ENCODE measurements at regions not wholly inside any gene's neighbourhood (a gene's known extent, or its start where the extent isn't known, plus 50 kb on each side); places are given as distances from the start of the nearest gene placed in this dataset.
"Not testable (repeated sequence)": the region's sequence is repeated elsewhere in the genome, so short reads cannot be mapped to it uniquely, and the experiment has no call there.

DNA sequence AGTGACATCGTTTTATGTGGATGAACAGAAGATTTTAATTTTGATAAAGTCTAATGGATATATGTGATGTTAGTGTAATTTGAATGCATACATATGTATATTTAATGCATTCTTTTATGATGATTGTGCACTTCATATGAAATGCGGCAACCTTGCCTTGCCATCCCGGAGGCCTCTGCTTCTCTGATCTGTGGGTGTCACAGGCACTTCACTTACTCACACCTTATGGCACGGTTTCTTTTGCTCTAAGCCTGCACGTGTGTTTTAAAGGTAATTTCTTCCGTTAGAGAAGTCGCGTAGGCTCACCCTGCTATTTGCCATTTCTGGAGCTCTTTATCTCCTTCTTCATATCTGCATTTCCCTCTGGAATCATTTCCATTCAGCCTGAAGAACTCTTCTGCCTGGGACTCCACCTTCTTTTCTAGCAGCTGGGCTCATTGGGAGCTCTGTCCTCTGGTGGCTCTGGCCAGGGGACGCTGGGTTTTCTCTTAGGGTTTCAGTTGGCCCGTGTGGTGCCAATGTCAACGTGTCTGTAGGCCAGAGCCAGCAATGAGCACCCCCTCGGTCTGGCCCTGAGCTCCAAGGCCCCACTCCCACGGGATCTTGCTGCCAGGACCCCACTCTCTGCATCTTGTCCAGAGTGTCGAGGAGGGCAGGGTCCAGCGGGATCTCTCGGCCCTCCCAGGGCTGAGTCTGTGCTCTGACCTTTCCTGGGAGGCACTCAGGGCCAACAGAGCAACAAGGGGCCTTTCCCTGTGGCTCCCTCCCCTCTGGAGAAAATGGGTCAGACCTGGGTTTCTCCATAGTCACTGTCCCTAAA, 97.3 kb downstream of the RTP5 start:
- TF ChIP-seq, protein P1, sequence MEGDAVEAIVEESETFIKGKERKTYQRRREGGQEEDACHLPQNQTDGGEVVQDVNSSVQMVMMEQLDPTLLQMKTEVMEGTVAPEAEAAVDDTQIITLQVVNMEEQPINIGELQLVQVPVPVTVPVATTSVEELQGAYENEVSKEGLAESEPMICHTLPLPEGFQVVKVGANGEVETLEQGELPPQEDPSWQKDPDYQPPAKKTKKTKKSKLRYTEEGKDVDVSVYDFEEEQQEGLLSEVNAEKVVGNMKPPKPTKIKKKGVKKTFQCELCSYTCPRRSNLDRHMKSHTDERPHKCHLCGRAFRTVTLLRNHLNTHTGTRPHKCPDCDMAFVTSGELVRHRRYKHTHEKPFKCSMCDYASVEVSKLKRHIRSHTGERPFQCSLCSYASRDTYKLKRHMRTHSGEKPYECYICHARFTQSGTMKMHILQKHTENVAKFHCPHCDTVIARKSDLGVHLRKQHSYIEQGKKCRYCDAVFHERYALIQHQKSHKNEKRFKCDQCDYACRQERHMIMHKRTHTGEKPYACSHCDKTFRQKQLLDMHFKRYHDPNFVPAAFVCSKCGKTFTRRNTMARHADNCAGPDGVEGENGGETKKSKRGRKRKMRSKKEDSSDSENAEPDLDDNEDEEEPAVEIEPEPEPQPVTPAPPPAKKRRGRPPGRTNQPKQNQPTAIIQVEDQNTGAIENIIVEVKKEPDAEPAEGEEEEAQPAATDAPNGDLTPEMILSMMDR (IDR thresholded peaks at IDR 0.05), result no peak
- TF ChIP-seq POLR2AphosphoS5 (IDR thresholded peaks at IDR 0.05) (no peak), POLR2A (IDR thresholded peaks at IDR 0.05) (no peak)
- no peak overlapping the region for H3K4me3 ChIP-seq
- H3K27ac ChIP-seq, result no peak overlapping the region
- H3K27me3 ChIP-seq, result no peaks in the 10 kb centered on the region
- H3K9me3 ChIP-seq, result no peaks in the 10 kb centered on the region
- H3K36me3 ChIP-seq, result peaks cover 0 to 11% of the 10 kb centered on the region in 2 donors
- 87 to 91% methylated on average over 3 to 9 of the region's 16 CpGs for WGBS, 2 donors (ENCODE audit: low coverage in 1 of 2)
- H3K4me1 ChIP-seq, result peaks cover 0 to 7% (median 0%) of the 10 kb centered on the region in 3 donors
- ATAC-seq, result no peak

DNA sequence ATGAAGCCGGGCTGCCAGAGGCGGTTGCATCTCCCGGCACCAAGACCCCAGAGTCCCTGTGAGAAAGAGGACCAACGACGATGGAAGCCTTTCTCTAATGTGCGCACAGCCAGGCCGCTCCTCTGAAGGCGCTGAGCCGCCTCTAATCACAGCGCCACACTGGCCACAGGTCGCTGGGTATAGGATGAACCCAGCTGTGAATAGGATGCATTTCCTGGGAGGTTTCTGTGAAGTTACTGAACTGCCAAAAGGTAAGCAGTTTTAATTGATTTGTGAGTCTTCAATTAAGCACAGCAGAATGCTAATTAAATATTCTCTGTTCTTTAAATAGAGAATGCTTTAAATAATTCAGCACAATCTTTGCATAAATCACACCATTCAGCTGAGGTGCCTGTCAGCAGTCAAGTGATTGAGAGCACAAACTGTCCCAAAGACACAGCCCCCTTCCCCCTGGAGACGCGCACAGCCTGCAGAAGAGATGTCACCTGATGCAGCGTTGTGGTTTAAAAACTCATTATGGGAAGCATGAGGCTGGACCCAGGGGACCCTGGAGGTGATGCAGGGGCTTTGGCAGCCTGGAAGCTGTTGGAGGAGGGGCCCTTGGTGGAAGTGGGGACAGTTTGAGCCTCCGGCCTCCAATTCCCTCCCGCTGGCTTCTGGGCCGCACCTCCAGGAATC, 98.1 kb downstream of the RTP5 start:
- 89 to 94% methylated on average over 3 to 6 of the region's 17 CpGs for WGBS, 2 donors (ENCODE audit: low coverage in 1 of 2)

DNA sequence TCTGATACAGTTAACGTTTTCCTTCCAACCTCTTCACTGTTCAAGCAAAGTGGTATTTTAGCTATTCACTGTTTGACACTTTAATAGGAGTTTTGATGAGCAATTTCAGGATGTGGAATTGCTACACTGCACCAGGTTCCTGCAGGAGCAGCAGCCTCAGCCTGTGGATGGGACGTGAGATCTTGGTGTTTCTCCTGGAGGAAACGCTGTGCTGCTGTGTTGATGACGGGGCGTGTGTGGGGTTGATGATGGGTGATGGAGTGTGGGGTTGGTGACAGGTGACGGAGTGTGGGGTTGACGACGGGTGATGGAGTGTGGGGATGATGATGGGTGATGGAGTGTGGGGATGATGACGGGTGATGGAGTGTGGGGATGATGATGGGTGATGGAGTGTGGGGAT, 98.9 kb downstream of the RTP5 start:
- 92 to 95% methylated on average over 2 to 5 of the region's 9 CpGs for WGBS, 2 donors (ENCODE audit: low coverage in 1 of 2)
- Histone ChIP-seq H3K4me1 (peaks cover 0 to 7% (median 0%) of the 10 kb centered on the region in 3 donors), H3K36me3 (peaks cover 0 to 18% of the 10 kb centered on the region in 2 donors), H3K9me3 (no peaks in the 10 kb centered on the region), H3K4me3 (no peak overlapping the region), H3K27ac (no peak overlapping the region), H3K27me3 (no peaks in the 10 kb centered on the region)
- TF ChIP-seq POLR2AphosphoS5 (IDR thresholded peaks at IDR 0.05) (no peak), POLR2A (IDR thresholded peaks at IDR 0.05) (no peak), EP300 (IDR thresholded peaks at IDR 0.05) (no peak)
- TF ChIP-seq, protein P1 (IDR thresholded peaks at IDR 0.05), result no peak
- ATAC-seq, result no peak

More for the DNA sequence above, 98.1 kb downstream of the RTP5 start:
- Histone ChIP-seq H3K27me3 (no peaks in the 10 kb centered on the region), H3K4me1 (peaks cover 0 to 7% (median 0%) of the 10 kb centered on the region in 3 donors), H3K9me3 (no peaks in the 10 kb centered on the region), H3K36me3 (peaks cover 0 to 15% of the 10 kb centered on the region in 2 donors), H3K27ac (no peak overlapping the region), H3K4me3 (no peak overlapping the region)
- TF ChIP-seq EP300 (IDR thresholded peaks at IDR 0.05) (no peak), POLR2A (IDR thresholded peaks at IDR 0.05) (no peak), POLR2AphosphoS5 (IDR thresholded peaks at IDR 0.05) (no peak)
- TF ChIP-seq, protein P1 (IDR thresholded peaks at IDR 0.05), result no peak
- no peak for ATAC-seq

- not testable (repeated sequence) for H3K4me3 ChIP-seq, ATAC-seq, H3K27me3 ChIP-seq, H3K9me3 ChIP-seq, H3K27ac ChIP-seq, H3K4me1 ChIP-seq
- WGBS, 2 donors (ENCODE audit: low coverage in 1 of 2), result 90 to 93% methylated on average over 6 of the region's 6 CpGs
- peaks cover 0 to 18% of the 10 kb centered on the region in 2 donors for H3K36me3 ChIP-seq
Observed at GRCh38 chr2:241969182-241969581, 99.7 kb downstream of the RTP5 start.

GRCh38 chr2:241970716-241971115, 101.2 kb downstream of the RTP5 start:
- WGBS, 2 donors (ENCODE audit: low coverage in 1 of 2), result 61 to 68% methylated on average over 4 to 5 of the region's 5 CpGs

More at GRCh38 chr2:241970716-241971115, 101.2 kb downstream of the RTP5 start:
- Histone ChIP-seq H3K36me3 (peaks cover 0 to 18% of the 10 kb centered on the region in 2 donors), H3K4me1 (peaks cover 0 to 6% (median 0%) of the 10 kb centered on the region in 3 donors), H3K27me3 (no peaks in the 10 kb centered on the region), H3K9me3 (no peaks in the 10 kb centered on the region), H3K27ac (no peak overlapping the region), H3K4me3 (no peak overlapping the region)
- TF ChIP-seq, protein P1 (IDR thresholded peaks at IDR 0.05), result no peak
- TF ChIP-seq POLR2AphosphoS5 (IDR thresholded peaks at IDR 0.05) (no peak), EP300 (IDR thresholded peaks at IDR 0.05) (no peak), POLR2A (IDR thresholded peaks at IDR 0.05) (no peak)
- ATAC-seq, result no peak

All from gastroesophageal sphincter (tissue), 4 donors.